ENCODE measurements at regions not wholly inside any gene's neighbourhood (a gene's known extent, or its start where the extent isn't known, plus 50 kb on each side); places are given as distances from the start of the nearest gene placed in this dataset.

GRCh38 chr7:81626008-81626407 is 143.8 kb downstream of the HGF start:
- TF ChIP-seq CTCF (IDR thresholded peaks at IDR 0.05) (no peak), POLR2A (IDR thresholded peaks at IDR 0.05) (no peak)
